Lower lobe of right lung (tissue), 2 donors: ENCODE measurements at regions not wholly inside any gene's neighbourhood (a gene's known extent, or its start where the extent isn't known, plus 50 kb on each side); places are given as distances from the start of the nearest gene placed in this dataset.

Source experiments
- ATAC-seq, 2 donors: fragments of 200-7000 bp; cut with Tn5 transposase; one replicate each; pipeline ENCODE4 v1.9.1; 2020 to 2022; ENCODE audit warnings: mild to moderate bottlenecking in 2 of 2, moderate library complexity in 2 of 2
- DNase-seq: peaks from one replicate; pipeline ENCODE4 v3.0.0-alpha.2; 2020
- H3K27ac ChIP-seq: fragments of 200-600 bp; one replicate; pipeline ENCODE4 v1.8.0; 2022
- H3K27me3 ChIP-seq: fragments of 200-600 bp; one replicate; pipeline ENCODE4 v1.8.0; 2022; ENCODE audit warnings: low read depth
- H3K36me3 ChIP-seq: fragments of 200-600 bp; one replicate; pipeline ENCODE4 v1.8.0; 2022; ENCODE audit warnings: mild to moderate bottlenecking
- H3K4me1 ChIP-seq: fragments of 200-600 bp; one replicate; pipeline ENCODE4 v1.8.0; 2022
- H3K4me3 ChIP-seq: fragments of 200-600 bp; one replicate; pipeline ENCODE4 v1.8.0; 2022; ENCODE audit warnings: mild to moderate bottlenecking
- H3K9me3 ChIP-seq: fragments of 200-600 bp; one replicate; pipeline ENCODE4 v1.8.0; 2022
- CTCF ChIP-seq: fragments of 200-600 bp; IDR thresholded peaks from one replicate; pipeline ENCODE4 v1.8.0; 2022; ENCODE audit warnings: antibody characterized with exemption, mild to moderate bottlenecking
- intact Hi-C: fragments of 100-400 bp; cut with DNase I; formaldehyde crosslinking; loops from one replicate; pipeline ENCODE4 v1.11.0; 2022
- donor health status: DM: no; HTN: yes; CAD: no; lungs with severe emphysema.

DNA sequence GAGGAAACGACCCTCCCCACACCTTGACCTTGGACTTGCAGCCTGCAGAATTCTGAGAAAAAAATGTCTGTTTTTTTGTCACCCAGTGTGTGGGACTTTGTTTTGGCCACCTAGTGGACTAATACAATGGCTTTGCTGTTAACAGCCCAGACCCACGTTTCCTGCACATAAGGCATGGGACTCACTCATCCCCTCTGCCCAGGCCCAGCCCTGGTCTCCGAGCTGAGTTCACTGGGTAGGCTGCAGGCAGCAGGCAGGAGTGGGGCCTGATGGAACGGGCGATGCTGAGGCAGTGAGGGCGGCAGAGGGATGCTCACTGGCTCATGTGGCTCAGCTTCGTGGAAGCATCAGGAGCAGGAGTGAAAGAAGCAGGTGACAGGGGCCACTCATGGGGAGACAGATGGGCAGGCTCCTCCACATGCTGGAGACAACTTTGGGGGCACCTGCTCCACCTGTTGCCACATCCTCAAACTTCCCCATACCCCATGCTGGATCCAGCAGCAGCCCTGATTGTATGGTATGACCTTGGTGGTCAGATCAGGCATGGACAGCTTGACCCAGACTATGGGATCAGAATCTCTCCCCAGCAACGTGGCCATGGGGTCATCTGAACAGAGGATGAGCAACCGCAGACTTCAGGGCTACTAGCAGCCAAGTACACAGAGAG, 65.8 kb upstream of the ANTXRL start:
- H3K9me3 ChIP-seq: no peaks in the 10 kb centered on the region
- no peak for DNase-seq
- intact Hi-C loops: no loop called here
- no peaks in the 10 kb centered on the region for H3K4me1 ChIP-seq
- ATAC-seq: no peak
- no peaks in the 10 kb centered on the region for H3K36me3 ChIP-seq
- TF ChIP-seq CTCF: no peak
- H3K4me3 ChIP-seq: no peak overlapping the region
- no peak overlapping the region for H3K27ac ChIP-seq
- no peaks in the 10 kb centered on the region for H3K27me3 ChIP-seq

DNA sequence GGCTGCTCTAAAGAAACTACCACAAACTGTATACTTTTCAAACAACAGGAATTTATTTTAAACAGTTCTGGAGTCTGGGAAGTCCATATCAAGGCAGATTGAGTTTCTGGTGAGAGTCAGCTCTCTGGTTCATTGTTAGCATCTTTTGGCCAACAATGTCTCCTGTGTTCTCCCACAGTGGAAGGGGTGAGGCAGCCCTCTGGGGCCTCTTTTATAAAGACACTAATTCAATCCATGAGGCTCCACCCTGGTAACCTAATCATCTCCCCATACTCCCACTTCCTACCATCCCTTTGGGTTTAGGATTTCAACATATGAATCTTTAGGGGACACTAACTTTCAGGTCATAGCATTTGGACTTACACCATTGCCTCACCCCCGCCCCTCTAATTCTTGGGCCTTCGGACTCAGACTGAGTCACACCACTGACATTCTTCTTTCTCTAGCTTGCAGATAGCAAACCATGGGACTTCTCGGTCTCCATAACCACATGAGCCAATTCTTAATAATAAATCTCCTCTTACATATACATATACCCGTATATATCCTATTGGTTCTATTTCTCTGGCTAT, 64.3 kb upstream of the ANTXRL start:
- no peak for ATAC-seq
- no peaks in the 10 kb centered on the region for H3K9me3 ChIP-seq
- no peaks in the 10 kb centered on the region for H3K36me3 ChIP-seq
- intact Hi-C loops: no loop called here
- no peaks in the 10 kb centered on the region for H3K27me3 ChIP-seq
- no peak for TF ChIP-seq CTCF
- H3K4me3 ChIP-seq: no peak overlapping the region
- DNase-seq: no peak
- no peaks in the 10 kb centered on the region for H3K4me1 ChIP-seq
- H3K27ac ChIP-seq: no peak overlapping the region

DNA sequence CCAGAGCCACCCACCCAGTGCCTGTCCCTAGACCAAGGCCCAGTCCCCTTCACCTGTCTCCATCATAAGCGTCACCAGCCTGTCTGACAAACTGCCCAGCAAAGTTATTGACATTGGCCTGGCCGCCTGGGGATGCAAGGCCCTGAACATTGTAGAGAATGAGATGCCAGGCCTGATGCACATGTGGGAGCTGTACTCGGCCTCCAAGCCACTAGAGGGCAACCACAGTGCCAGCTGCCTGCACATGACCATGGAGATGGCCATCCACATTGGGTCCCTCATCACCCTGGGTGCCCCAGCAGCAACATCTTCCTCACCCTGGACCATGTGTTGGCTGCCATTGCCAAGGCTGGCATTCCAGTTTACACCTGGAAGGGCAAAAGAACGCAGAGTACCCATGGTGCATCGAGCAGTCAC, 63.7 kb upstream of the ANTXRL start:
- Histone ChIP-seq H3K4me1 (no peaks in the 10 kb centered on the region), H3K4me3 (no peak overlapping the region), H3K27me3 (no peaks in the 10 kb centered on the region), H3K36me3 (no peaks in the 10 kb centered on the region), H3K9me3 (no peaks in the 10 kb centered on the region), H3K27ac (no peak overlapping the region)
- DNase-seq: no peak
- intact Hi-C loops: no loop called here
- no peak for ATAC-seq
- TF ChIP-seq CTCF: no peak

DNA sequence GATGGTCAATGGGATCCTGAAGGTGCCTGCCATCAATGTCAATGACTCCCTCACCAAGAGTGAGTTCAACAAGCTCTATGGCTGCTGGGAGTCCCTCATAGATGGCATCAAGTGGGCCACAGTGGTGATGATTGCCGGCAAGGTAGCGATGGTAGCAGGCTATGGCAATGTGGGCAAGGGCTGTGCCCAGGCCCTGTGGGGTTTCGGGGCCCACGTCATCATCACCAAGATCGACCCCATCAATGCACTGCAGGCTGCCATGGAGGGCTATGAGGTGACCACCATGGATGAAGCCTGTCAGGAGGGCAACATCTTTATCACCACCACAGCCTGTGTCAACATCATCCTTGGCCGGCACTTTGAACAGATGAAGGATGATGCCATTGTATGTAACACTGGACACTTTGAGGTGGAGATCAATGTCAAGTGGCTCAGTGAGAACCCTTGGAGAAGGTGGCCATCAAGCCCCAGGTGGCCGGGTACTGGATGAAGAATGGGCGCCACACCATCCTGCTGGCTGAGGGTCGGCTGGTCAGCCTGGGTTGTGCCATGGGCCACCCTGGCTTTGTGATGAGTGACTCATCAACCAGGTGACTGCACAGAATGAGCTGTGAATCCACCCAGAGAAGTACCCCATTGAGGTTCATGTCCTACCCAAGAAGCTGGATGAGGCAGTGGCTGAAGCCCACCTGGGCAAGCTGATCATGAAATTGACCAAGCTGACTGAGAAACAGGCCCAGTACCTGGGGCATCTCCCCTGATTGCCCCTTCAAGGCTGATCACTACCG, 63.0 kb upstream of the ANTXRL start:
- Histone ChIP-seq H3K36me3 (no peaks in the 10 kb centered on the region), H3K4me3 (no peak overlapping the region), H3K9me3 (no peaks in the 10 kb centered on the region), H3K27me3 (no peaks in the 10 kb centered on the region), H3K4me1 (peaks cover 2% of the 10 kb centered on the region), H3K27ac (no peak overlapping the region)
- ATAC-seq (no peak), DNase-seq (no peak)
- intact Hi-C loops: no loop called here
- TF ChIP-seq CTCF: no peak

DNA sequence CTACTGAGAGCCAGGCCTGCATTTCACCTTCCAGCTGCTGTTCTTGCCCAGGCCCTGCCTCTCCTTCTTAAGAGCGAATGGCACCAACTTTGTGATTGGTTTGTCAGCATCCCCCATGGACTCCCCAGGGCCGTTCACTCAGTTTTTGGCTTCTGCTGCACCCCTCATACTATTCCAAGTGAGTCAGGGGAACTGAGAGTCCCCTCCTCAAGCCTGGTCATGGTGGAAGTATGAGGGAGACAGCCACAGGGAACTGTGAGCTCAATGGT, 62.4 kb upstream of the ANTXRL start:
- Histone ChIP-seq H3K4me3 (no peak overlapping the region), H3K27me3 (no peaks in the 10 kb centered on the region), H3K9me3 (no peaks in the 10 kb centered on the region), H3K36me3 (no peaks in the 10 kb centered on the region), H3K27ac (no peak overlapping the region), H3K4me1 (peaks cover 5% of the 10 kb centered on the region)
- ATAC-seq: no peak
- TF ChIP-seq CTCF: no peak
- intact Hi-C loops: no loop called here
- DNase-seq: no peak
